SJSA1 (cell line): ENCODE measurements at regions not wholly inside any gene's neighbourhood (a gene's known extent, or its start where the extent isn't known, plus 50 kb on each side); places are given as distances from the start of the nearest gene placed in this dataset.
A peak's percentile ranks its signal among the peaks of the same experiment; 100 is the strongest.
"Not testable (repeated sequence)": the region's sequence is repeated elsewhere in the genome, so short reads cannot be mapped to it uniquely, and the experiment has no call there.

ENCODE experiments used
- DNase-seq, 2 experiments: peaks; one replicate each; pipeline ENCODE4 v3.0.0-alpha.2; 2015 to 2020; ENCODE audit warnings: low spot score in 2 of 2, low read depth in 1 of 2
- H3K27ac ChIP-seq: fragments of 250-450 bp; sonication (Bioruptor Pico); 2 replicates; pipeline ENCODE4 v1.5.1; 2020; ENCODE audit warnings: mild to moderate bottlenecking, moderate library complexity
- H3K27me3 ChIP-seq: fragments of 250-450 bp; sonication (Bioruptor Pico); replicated peaks from 2 replicates; pipeline ENCODE4 v1.5.1; 2020; ENCODE audit warnings: mild to moderate bottlenecking, moderate library complexity
- H3K36me3 ChIP-seq: fragments of 250-450 bp; sonication (Bioruptor Pico); 2 replicates; pipeline ENCODE4 v1.5.1; 2020; ENCODE audit warnings: mild to moderate bottlenecking
- H3K4me1 ChIP-seq: fragments of 250-450 bp; sonication (Bioruptor Pico); replicated peaks from 2 replicates; pipeline ENCODE4 v1.6.1; 2021; ENCODE audit warnings: mild to moderate bottlenecking
- H3K4me3 ChIP-seq: fragments of 250-450 bp; sonication (Bioruptor Pico); 2 replicates; pipeline ENCODE4 v1.5.1; 2020; ENCODE audit warnings: mild to moderate bottlenecking
- H3K9me3 ChIP-seq: fragments of 250-450 bp; sonication (Bioruptor Pico); replicated peaks from 2 replicates; pipeline ENCODE4 v1.5.1; 2020; ENCODE audit warnings: mild to moderate bottlenecking

GRCh38 chr1:172717722-172718465 lies 59.0 kb downstream of the FASLG start:
- Histone ChIP-seq H3K36me3 (no peaks in the 10 kb centered on the region), H3K4me1 (peaks cover 3% of the 10 kb centered on the region; the same call in 1 of the 2 replicates), H3K9me3 (no peaks in the 10 kb centered on the region), H3K27me3 (no peaks in the 10 kb centered on the region), H3K27ac (no peak overlapping the region), H3K4me3 (no peak overlapping the region)
- DNase-seq: no peak

GRCh38 chr1:172719066-172719627 lies 60.2 kb downstream of the FASLG start:
- Histone ChIP-seq H3K9me3 (no peaks in the 10 kb centered on the region), H3K36me3 (no peaks in the 10 kb centered on the region), H3K4me1 (peaks cover 3% of the 10 kb centered on the region; the same call in 1 of the 2 replicates), H3K27me3 (no peaks in the 10 kb centered on the region), H3K4me3 (no peak overlapping the region), H3K27ac (no peak overlapping the region)
- no peak for DNase-seq

DNA sequence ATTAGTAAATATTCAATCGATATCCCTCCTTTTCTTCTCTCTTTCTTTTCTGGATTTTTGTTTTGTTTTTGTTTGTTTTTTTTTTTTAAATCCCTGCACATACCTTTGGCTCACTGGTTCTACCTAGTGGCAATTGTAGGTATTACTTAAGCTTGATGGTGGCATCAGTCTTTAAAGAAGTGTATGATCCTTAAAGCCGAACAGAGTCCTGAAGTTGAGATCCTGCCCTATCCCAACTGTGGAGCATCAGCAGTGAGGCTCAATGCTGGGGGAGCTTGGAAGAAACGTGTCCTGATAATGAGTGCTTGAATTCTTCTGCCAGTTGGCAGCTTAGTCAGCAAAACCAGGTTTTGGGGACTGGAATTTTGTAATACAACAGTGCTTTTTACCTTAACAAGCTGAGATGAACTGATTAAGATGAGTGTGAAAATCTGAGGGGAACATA lies 60.8 kb downstream of the FASLG start:
- Histone ChIP-seq H3K4me3 (no peak overlapping the region), H3K9me3 (no peaks in the 10 kb centered on the region; the same call in 1 of the 2 replicates), H3K4me1 (peaks cover 3% of the 10 kb centered on the region; the same call in 1 of the 2 replicates), H3K27ac (no peak overlapping the region), H3K27me3 (no peaks in the 10 kb centered on the region), H3K36me3 (no peaks in the 10 kb centered on the region)
- peak in 1 of 2 experiments; percentile 53 for DNase-seq

DNA sequence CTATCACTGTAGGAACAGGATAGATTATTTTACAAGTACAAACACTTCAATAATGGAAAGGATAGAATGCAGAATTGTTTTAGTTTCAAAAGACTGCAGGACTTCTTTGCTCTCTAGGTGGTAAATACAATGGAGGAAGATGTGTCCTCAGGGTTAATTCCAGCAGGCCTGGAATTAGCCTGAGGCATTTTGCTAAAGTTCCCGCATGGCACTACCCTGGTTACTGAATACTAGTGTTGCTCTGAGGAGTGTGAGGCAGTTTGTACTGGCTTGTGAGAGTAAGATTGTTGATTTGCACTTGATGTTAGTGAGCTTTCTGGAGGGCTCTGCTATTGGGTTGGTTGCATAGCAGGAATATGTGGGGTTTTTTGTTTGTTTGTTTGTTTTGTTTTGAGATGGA lies 61.4 kb downstream of the FASLG start:
- H3K9me3 ChIP-seq: no peaks in the 10 kb centered on the region; the same call in 1 of the 2 replicates

GRCh38 chr1:172723251-172723650 lies 64.3 kb downstream of the FASLG start:
- H3K9me3 ChIP-seq: no peaks in the 10 kb centered on the region; the same call in 1 of the 2 replicates
- H3K27me3 ChIP-seq: no peaks in the 10 kb centered on the region
- H3K4me1 ChIP-seq: no peaks in the 10 kb centered on the region
- no peak overlapping the region for H3K27ac ChIP-seq
- H3K36me3 ChIP-seq: no peaks in the 10 kb centered on the region
- no peak overlapping the region for H3K4me3 ChIP-seq
- DNase-seq: no peak

More for the DNA sequence above, 61.4 kb downstream of the FASLG start:
- H3K36me3 ChIP-seq: no peaks in the 10 kb centered on the region
- peaks cover 3% of the 10 kb centered on the region; the same call in 1 of the 2 replicates for H3K4me1 ChIP-seq
- no peaks in the 10 kb centered on the region for H3K27me3 ChIP-seq
- no peak overlapping the region for H3K4me3 ChIP-seq
- DNase-seq: no peak
- no peak overlapping the region for H3K27ac ChIP-seq

DNA sequence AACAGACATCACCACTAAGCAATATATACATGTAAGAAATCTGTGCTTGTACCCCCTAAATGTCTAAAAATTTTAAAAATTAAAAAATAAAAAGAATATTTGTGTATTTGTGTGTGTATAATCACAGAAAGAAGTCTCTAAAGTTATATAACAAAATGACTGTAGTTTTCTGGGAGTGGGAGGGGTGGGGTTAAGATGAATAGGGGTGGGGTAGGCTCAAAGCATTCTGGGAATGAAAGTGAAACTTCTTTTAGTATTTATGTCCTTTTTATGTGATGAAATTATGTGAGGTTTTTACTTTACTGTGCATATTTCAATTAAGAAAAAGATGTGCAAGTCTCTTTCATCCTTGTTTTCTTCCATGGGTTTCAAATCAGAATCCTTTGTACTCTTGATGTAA lies 65.3 kb downstream of the FASLG start:
- Histone ChIP-seq H3K36me3 (no peaks in the 10 kb centered on the region), H3K4me3 (no peak overlapping the region), H3K27ac (no peak overlapping the region)

DNA sequence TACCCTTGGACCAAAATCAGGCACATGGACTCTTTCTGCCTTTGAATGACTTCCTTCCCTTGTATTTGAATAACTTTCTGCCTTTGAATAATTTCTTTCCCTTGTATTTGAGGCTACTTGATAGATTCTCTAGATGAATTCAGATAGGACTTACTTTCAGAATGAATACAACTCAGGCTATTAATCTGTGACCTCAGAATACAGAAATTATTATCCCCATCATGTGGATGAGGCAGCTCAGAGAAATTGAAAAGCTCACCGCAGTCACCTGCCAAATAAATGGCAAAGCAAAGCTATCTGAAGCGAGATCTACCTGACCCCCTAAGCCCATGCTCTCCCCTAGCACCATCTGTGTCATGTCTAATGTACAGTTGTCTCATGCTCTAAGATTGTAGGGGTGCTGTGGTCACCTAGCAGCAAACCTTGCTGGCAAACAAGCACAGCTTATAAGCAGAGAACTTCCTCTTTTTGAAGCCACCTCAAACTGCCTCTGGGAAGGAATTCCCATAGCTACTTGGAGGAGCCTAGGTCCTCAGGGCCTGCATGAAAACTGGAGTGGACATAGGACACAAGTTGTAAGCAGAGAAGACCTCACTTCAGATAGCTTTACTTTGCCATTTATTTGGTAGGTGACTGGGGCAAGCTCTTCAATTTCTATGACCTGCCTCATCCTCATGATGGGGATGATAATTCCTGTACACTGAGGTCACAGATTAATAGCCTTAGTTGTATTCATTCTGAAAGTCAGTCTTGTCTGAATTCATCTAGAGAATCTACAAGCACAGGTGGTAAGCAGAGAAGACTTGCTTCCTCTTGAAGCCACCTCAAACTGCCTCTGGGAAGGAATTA lies 66.1 kb downstream of the FASLG start:
- Histone ChIP-seq H3K9me3 (no peaks in the 10 kb centered on the region; the same call in 1 of the 2 replicates), H3K36me3 (no peaks in the 10 kb centered on the region), H3K27me3 (no peaks in the 10 kb centered on the region), H3K27ac (no peak overlapping the region), H3K4me1 (no peaks in the 10 kb centered on the region), H3K4me3 (no peak overlapping the region)
- DNase-seq: no peak

More for the DNA sequence above, 65.3 kb downstream of the FASLG start:
- Histone ChIP-seq H3K4me1 (no peaks in the 10 kb centered on the region), H3K9me3 (no peaks in the 10 kb centered on the region; the same call in 1 of the 2 replicates), H3K27me3 (no peaks in the 10 kb centered on the region)
- no peak for DNase-seq

GRCh38 chr1:172726740-172727139 lies 67.8 kb downstream of the FASLG start:
- Histone ChIP-seq H3K9me3 (no peaks in the 10 kb centered on the region; the same call in 1 of the 2 replicates), H3K4me3 (no peak overlapping the region), H3K36me3 (no peaks in the 10 kb centered on the region), H3K27ac (no peak overlapping the region), H3K27me3 (no peaks in the 10 kb centered on the region), H3K4me1 (no peaks in the 10 kb centered on the region)
- DNase-seq: no peak

DNA sequence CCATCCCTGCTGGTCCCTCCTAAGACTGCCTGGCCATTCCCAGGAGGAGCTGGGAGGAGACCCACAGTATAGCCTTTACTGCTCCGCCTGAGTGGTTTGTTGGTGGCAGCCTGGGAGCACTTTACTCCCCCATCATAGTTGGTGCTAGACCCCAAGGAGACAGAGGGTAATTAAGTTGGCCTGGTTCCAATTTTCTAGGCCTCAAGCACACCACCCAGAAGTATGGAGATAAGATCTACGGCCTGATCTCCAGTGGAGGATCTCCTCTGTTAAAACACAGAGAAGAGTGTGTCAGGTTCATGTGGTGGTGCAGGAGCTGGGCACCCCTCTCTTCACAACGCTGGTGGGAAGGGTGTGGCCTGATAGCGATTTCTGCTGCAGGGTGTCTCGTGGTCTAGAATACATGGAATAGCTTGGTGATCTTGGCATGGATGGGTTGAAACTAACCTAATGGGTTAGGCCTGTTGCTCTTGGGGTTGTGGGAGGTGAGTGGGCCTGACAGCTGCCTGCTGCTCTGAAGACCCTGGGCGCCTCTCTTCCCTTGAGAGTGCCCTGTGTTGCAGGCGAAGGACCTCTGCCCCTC lies 68.5 kb downstream of the FASLG start:
- no peaks in the 10 kb centered on the region for H3K36me3 ChIP-seq
- no peak overlapping the region for H3K27ac ChIP-seq
- no peak overlapping the region for H3K4me3 ChIP-seq
- no peaks in the 10 kb centered on the region; the same call in 1 of the 2 replicates for H3K9me3 ChIP-seq
- DNase-seq: no peak
- H3K4me1 ChIP-seq: no peaks in the 10 kb centered on the region
- H3K27me3 ChIP-seq: no peaks in the 10 kb centered on the region

- no peak for DNase-seq
- no peaks in the 10 kb centered on the region for H3K27me3 ChIP-seq
- H3K4me1 ChIP-seq: no peaks in the 10 kb centered on the region
- no peaks in the 10 kb centered on the region; the same call in 1 of the 2 replicates for H3K9me3 ChIP-seq
- no peak overlapping the region for H3K4me3 ChIP-seq
- H3K36me3 ChIP-seq: no peaks in the 10 kb centered on the region
- H3K27ac ChIP-seq: no peak overlapping the region
These were observed 69.2 kb downstream of the FASLG start for GRCh38 chr1:172727956-172728603.

DNA sequence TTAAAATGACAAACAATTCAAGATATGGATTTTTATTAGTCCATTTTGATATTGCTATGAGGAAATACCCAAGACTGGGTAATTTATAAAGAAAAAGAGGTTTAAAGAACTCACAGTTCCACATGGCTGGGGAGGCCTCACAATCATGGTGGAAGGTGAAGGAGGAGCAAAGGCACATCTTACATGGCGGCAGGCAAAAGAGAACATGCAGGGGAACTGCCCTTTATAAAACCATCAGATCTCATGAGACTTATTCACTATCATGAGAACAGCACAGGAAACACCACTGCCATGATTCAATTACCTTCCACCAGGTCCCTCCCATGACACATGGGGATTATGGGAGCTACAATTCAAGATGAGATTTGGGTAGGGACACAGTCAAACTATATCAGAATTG lies 69.8 kb downstream of the FASLG start:
- not testable (repeated sequence) for H3K27me3 ChIP-seq, H3K4me3 ChIP-seq, H3K27ac ChIP-seq, DNase-seq, H3K9me3 ChIP-seq, H3K4me1 ChIP-seq, H3K36me3 ChIP-seq

DNA sequence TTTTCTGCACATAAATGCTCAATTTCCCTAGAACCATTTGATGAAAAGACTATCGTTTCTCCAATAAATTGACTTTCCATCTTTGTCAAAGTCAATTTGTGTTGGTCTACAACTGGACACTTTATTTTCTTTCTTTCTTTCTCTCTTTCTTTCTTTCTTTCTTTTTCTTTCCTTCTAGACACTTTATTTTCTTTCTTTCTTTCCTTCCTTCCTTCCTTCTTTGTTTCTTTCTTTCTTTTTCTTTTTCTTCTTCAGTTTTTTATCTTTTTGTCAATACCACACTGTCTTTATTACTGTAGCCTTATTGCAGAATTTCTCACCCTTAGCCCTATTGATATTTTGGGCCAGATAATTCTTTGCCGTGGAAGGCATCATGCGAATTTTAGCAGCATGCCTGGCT lies 73.5 kb downstream of the FASLG start:
- H3K9me3 ChIP-seq: no peaks in the 10 kb centered on the region

DNA sequence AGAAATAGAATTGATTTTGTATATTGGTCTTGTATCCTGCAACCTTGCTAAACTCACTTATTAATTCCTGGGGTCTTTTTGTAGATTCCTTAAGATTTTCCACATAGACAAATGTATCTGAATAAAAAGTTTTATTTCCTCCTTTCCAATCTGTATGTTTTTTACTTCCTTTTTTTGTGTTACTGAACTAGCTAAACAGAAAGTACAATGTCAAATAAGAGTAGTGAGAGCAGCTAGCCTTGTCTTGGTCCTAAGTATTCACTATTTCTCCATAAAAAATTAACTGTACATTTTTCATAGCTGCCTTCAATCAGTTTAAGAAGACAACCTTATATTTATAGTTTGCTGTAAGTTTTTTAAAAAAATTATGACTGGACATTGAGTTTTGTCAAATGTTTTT lies 74.9 kb downstream of the FASLG start:
- no peaks in the 10 kb centered on the region for H3K4me1 ChIP-seq
- no peak for DNase-seq
- no peak overlapping the region for H3K27ac ChIP-seq

More for the DNA sequence above, 73.5 kb downstream of the FASLG start:
- Histone ChIP-seq H3K27me3 (peaks cover 4% of the 10 kb centered on the region; the same call in 1 of the 2 replicates), H3K36me3 (no peaks in the 10 kb centered on the region), H3K4me1 (no peaks in the 10 kb centered on the region), H3K27ac (no peak overlapping the region), H3K4me3 (no peak overlapping the region)
- no peak for DNase-seq

More for the DNA sequence above, 74.9 kb downstream of the FASLG start:
- Histone ChIP-seq H3K9me3 (no peaks in the 10 kb centered on the region), H3K4me3 (no peak overlapping the region), H3K36me3 (no peaks in the 10 kb centered on the region), H3K27me3 (peaks cover 4% of the 10 kb centered on the region; the same call in 1 of the 2 replicates)
